ENCODE measurements at regions not wholly inside any gene's neighbourhood (a gene's known extent, or its start where the extent isn't known, plus 50 kb on each side); places are given as distances from the start of the nearest gene placed in this dataset.

GRCh38 chr19:33875071-33875470, 78.4 kb downstream of the KCTD15 start (continued):
- TF ChIP-seq, protein P1, sequence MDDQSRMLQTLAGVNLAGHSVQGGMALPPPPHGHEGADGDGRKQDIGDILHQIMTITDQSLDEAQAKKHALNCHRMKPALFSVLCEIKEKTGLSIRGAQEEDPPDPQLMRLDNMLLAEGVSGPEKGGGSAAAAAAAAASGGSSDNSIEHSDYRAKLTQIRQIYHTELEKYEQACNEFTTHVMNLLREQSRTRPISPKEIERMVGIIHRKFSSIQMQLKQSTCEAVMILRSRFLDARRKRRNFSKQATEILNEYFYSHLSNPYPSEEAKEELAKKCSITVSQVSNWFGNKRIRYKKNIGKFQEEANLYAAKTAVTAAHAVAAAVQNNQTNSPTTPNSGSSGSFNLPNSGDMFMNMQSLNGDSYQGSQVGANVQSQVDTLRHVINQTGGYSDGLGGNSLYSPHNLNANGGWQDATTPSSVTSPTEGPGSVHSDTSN (IDR thresholded peaks at IDR 0.05; ENCODE audit: insufficient replicate concordance, low read depth, low read length) = no peak
- TF ChIP-seq RAD51 (IDR thresholded peaks at IDR 0.05) (no peak), TARDBP (IDR thresholded peaks at IDR 0.05; ENCODE audit: borderline replicate concordance) (no peak), TBL1XR1 (IDR thresholded peaks at IDR 0.05; ENCODE audit: low read depth, low read length) (no peak), PML (IDR thresholded peaks at IDR 0.05; ENCODE audit: low read length) (no peak)

DNA sequence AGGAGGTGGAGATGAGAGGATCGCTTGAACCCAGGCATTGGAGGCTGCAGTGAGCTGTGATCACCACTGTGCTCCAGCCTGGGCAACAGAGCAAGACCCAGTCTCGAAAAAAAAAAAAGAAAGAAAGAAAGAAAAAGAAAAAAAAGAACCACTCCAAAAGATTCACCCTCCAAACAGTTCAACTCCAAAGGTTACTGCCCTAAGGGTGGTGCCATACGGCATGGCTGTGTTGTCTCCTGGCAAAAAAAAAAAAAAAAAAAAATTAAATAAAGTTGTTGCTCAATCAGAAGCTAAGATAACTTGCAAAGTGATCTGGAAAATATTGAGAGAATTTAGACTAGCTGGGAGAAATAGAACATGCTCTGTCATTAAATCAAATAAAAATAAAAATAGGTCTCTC, 79.5 kb downstream of the KCTD15 start:
- no peak overlapping the region for H3K27ac ChIP-seq (ENCODE audit: control insufficient read depth, insufficient read depth)
- FAIRE-seq (no peak), ATAC-seq (no peak), DNase-seq (ENCODE audit: low read depth, low spot score) (no peak)
- H3K4me3 ChIP-seq = no peak overlapping the region
- no peak overlapping the region for H2AFZ ChIP-seq (ENCODE audit: control insufficient read depth, low read depth, low read length)
- SMC1A ChIA-PET (ENCODE audit: uncharacterized antibody, unreplicated experiment) = no interaction called here
- WGBS (ENCODE audit: insufficient coverage, insufficient replicate concordance, low lambda C conversion rate, missing lambda C conversion rate) = 15% methylated on average over 3 of the region's 3 CpGs
- H3K9ac ChIP-seq (ENCODE audit: control insufficient read depth, insufficient read depth, low read length) = no peak overlapping the region
- H3K9me3 ChIP-seq (replicated peaks; ENCODE audit: control insufficient read depth, insufficient read depth, low read length) = no peaks in the 10 kb centered on the region
- no peaks in the 10 kb centered on the region for H3K4me1 ChIP-seq (ENCODE audit: control insufficient read depth, insufficient read depth, low read length)
- no peaks in the 10 kb centered on the region for H4K20me1 ChIP-seq (ENCODE audit: control insufficient read depth, insufficient read depth)
- intact Hi-C loops (cut with micrococcal nuclease; ENCODE audit: unreplicated experiment) (no loop called here), in situ Hi-C loops (cut with MboI) (no loop called here)
- RAD21 ChIA-PET (ENCODE audit: unreplicated experiment) = no interaction called here
- no TSS peak for BruUV-seq (replicated peaks)
- POLR2A ChIA-PET = no interaction called here
- H3K27me3 ChIP-seq (replicated peaks in 1 of 2; ENCODE audit: control insufficient read depth in 2 of 2, insufficient read depth in 2 of 2, low read length in 1 of 2) = no peaks in the 10 kb centered on the region; a peak in 1 of 4 replicates
- H3K79me2 ChIP-seq (ENCODE audit: control insufficient read depth, insufficient read depth, low read length) = no peaks in the 10 kb centered on the region
- no peaks in the 10 kb centered on the region for H3K36me3 ChIP-seq (ENCODE audit: control insufficient read depth in 2 of 2, insufficient read depth in 2 of 2, low read length in 1 of 2)
- CTCF ChIA-PET = interaction anchor here (0.7 kb wide), 2 partner anchors 12 to 1689 kb away, joined by 3 to 4 read pairs; no protein-coding TSS in a partner anchor
- H3K4me2 ChIP-seq (ENCODE audit: control insufficient read depth, insufficient read depth) = no peak overlapping the region
- TF ChIP-seq E2F4 (IDR thresholded peaks at IDR 0.05; ENCODE audit: low read depth, low read length) (no peak), KAT2A (conservative IDR thresholded peaks at IDR 0.05; ENCODE audit: control insufficient read depth, low read depth, low read length) (no peak), YY1 (IDR thresholded peaks at IDR 0.05; ENCODE audit: low read depth, low read length) (no peak), POLR2A (IDR thresholded peaks at IDR 0.05; ENCODE audit: low read depth, low read length) (no peak), ZNF384 (IDR thresholded peaks at IDR 0.05; ENCODE audit: borderline replicate concordance, low read depth, low read length) (no peak), STAT1 (conservative IDR thresholded peaks at IDR 0.05) (no peak), MXI1 (IDR thresholded peaks at IDR 0.05; ENCODE audit: low read depth, low read length) (no peak), ZSCAN29 (IDR thresholded peaks at IDR 0.05) (no peak), GATAD2B (conservative IDR thresholded peaks at IDR 0.05; ENCODE audit: low read depth) (no peak), SIN3A (IDR thresholded peaks at IDR 0.05; ENCODE audit: low read depth, low read length) (no peak), MYB (IDR thresholded peaks at IDR 0.05; ENCODE audit: borderline replicate concordance, low read depth, low read length) (no peak), CBFB (IDR thresholded peaks at IDR 0.05; ENCODE audit: low read depth) (no peak), ESRRA (IDR thresholded peaks at IDR 0.05; ENCODE audit: low read length) (no peak), ATF2 (IDR thresholded peaks at IDR 0.05; ENCODE audit: low read length) (no peak), DPF2 (IDR thresholded peaks at IDR 0.05) (no peak), PAX5 (IDR thresholded peaks at IDR 0.05; ENCODE audit: borderline replicate concordance, low read depth, low read length) (no peak), BHLHE40 (IDR thresholded peaks at IDR 0.05; ENCODE audit: borderline replicate concordance in 1 of 2, low read depth in 2 of 2, low read length in 1 of 2) (no peak)
- TF ChIP-seq, protein P2, sequence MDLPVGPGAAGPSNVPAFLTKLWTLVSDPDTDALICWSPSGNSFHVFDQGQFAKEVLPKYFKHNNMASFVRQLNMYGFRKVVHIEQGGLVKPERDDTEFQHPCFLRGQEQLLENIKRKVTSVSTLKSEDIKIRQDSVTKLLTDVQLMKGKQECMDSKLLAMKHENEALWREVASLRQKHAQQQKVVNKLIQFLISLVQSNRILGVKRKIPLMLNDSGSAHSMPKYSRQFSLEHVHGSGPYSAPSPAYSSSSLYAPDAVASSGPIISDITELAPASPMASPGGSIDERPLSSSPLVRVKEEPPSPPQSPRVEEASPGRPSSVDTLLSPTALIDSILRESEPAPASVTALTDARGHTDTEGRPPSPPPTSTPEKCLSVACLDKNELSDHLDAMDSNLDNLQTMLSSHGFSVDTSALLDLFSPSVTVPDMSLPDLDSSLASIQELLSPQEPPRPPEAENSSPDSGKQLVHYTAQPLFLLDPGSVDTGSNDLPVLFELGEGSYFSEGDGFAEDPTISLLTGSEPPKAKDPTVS (IDR thresholded peaks at IDR 0.05; ENCODE audit: low read depth, low read length) = no peak

Measured in GM12878 (cell line).